Stomach (tissue), 8 donors: ENCODE measurements at regions not wholly inside any gene's neighbourhood (a gene's known extent, or its start where the extent isn't known, plus 50 kb on each side); places are given as distances from the start of the nearest gene placed in this dataset.

ENCODE experiments used
- DNase-seq, 2 donors: peaks; one replicate each; pipeline versions ENCODE4 v3.0.0 to v3.0.0-alpha.2; 2013 to 2019
- H3K27ac ChIP-seq, 5 donors: fragments of 200-600 bp in 4 of 5; sonication (generic) in 4 of 5; one replicate each; pipeline ENCODE4 v1.5.1; 2013 to 2019; ENCODE audit warnings: mild to moderate bottlenecking in 1 of 5, moderate library complexity in 1 of 5
- H3K27me3 ChIP-seq, 3 donors: fragments of 200-600 bp; sonication (generic); one replicate each; pipeline ENCODE4 v1.5.1; 2017 to 2019; ENCODE audit warnings: mixed run types in 1 of 3
- H3K36me3 ChIP-seq, 4 donors: fragments of 200-600 bp; sonication (generic); 1 replicate in 3 of 4; 2 replicates in 1 of 4; pipeline ENCODE4 v1.5.1; 2016 to 2019
- H3K4me1 ChIP-seq, 4 donors: fragments of 200-600 bp; sonication (generic); one replicate each; pipeline ENCODE4 v1.5.1; 2016 to 2019
- H3K4me3 ChIP-seq, 4 donors: fragments of 200-600 bp; sonication (generic) in 3 of 4; one replicate each; pipeline ENCODE4 v1.5.1; 2016 to 2019; ENCODE audit warnings: mild to moderate bottlenecking in 1 of 4
- H3K9me3 ChIP-seq, 4 donors: fragments of 200-600 bp; sonication (generic); one replicate each; pipeline ENCODE4 v1.5.1; 2016 to 2019
- CTCF ChIP-seq, 7 experiments: fragments of 450-650 bp in 4 of 7; fragments of 200-600 bp in 3 of 7; sonication (generic) in 3 of 7; IDR thresholded peaks; one replicate each; pipeline ENCODE4 v1.5.1; 2016 to 2019; ENCODE audit warnings: antibody characterized with exemption in 7 of 7, control low read depth in 2 of 7, mild to moderate bottlenecking in 1 of 7
- EP300 ChIP-seq: sonication (generic); formaldehyde crosslinking; IDR thresholded peaks from one replicate; pipeline ENCODE4 v1.6.1; 2017; ENCODE audit warnings: antibody characterized with exemption
- POLR2A ChIP-seq, 4 donors: fragments of 450-650 bp; IDR thresholded peaks; one replicate each; pipeline ENCODE4 v1.6.1; 2016; ENCODE audit warnings: antibody characterized with exemption in 4 of 4, control low read depth in 2 of 4, mild to moderate bottlenecking in 1 of 4, moderate library complexity in 1 of 4
- POLR2AphosphoS5 ChIP-seq, 3 donors: sonication (generic); formaldehyde crosslinking; IDR thresholded peaks; one replicate each; pipeline ENCODE4 v1.6.1; 2016; ENCODE audit warnings: antibody characterized with exemption in 3 of 3
- WGBS, 5 donors: extraction: QIAGEN DNeasy Blood & Tissue Kit in 3 of 5; methylation state at CpG; one replicate each; pipeline versions ENCODE4 v1.1.5 to v1.1.7; 2013 to 2018; 5-methylcytosine and 5-hydroxymethylcytosine counted together
- intact Hi-C: fragments of 100-400 bp; cut with DNase I; formaldehyde crosslinking; loops from one replicate; pipeline ENCODE4 v1.15.1; 2023; ENCODE audit warnings: low total_unique reads
- donor health status: healthy with polysubstance abuse.
- donor health status: Bipolar disorder and iron deficiency.
- donor health status: healthy.

DNA sequence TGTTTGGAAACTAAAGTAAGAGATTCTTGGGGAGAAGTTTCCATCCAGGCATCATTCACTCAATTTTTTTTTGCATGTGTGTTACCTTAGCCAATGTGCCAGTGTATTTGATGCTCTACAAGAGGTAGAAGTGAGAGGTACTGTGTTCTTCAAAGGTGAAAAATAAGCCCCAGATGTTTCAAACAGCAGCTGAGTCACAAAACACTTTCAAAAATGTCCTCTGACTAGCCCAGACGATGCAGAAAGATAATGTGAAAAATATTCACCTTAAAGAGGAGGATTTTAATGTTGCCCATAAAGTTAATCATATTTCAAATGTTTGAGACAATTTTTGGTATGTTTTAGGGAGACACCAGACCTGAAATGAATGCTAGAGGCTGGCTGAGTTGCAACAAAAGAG, 107.7 kb upstream of the RASGRP1 start:
- no peaks in the 10 kb centered on the region for H3K36me3 ChIP-seq
- WGBS, 5 donors = 59 to 80% (median 73%) methylated on average over 1 of the region's 1 CpG
- no peaks in the 10 kb centered on the region for H3K9me3 ChIP-seq
- no peak overlapping the region for H3K4me3 ChIP-seq
- no peaks in the 10 kb centered on the region for H3K4me1 ChIP-seq
- TF ChIP-seq POLR2A (IDR thresholded peaks at IDR 0.05) (no peak), EP300 (no peak), POLR2AphosphoS5 (IDR thresholded peaks at IDR 0.05) (no peak), CTCF (IDR thresholded peaks at IDR 0.05) (no peak)
- peaks cover 0 to 10% (median 0%) of the 10 kb centered on the region in 3 donors for H3K27me3 ChIP-seq
- intact Hi-C loops = no loop called here
- no peak for DNase-seq
- H3K27ac ChIP-seq = peak overlapping the region in 1 of 5 donors; percentile 52

DNA sequence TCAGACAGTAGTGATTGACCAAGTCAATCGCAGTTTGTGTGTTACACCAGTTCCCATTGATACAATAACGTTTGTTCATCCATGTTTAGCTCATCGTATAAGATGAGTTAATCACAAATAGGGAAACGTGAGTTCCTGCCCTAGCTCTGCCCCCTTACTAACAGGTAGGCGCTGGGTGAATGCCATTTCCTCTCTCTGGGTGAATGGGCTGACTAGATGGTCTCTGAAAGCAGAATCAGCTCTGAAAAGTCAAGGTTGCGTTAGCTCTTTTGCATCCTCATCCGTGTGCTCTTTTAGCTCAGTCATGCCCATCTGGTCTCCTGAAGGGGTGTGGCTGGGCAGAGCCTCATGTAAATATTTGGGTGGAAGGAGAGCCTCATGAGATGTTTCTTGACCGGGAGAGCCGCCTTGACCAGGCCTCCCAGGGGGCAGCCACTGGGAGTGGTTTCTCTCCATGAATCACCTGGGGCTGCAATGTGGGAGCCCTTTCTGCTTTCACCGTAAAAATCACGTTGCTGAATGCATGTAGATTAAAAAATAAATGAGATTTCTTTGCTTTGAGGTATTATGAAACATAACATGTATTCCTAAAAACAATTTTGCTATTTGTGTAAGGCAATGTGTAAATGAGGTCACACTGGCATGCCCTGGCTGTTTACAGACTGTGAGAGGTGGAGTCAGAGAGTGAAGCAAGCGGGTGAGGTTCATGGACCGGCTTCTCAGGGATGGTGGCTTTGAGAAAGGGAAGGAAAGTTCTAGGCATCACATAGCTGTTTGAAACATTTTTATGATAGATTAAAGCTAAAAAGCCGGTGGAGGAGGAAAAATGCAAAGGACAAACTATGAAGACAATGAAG, 108.4 kb upstream of the RASGRP1 start:
- H3K4me3 ChIP-seq = no peak overlapping the region
- TF ChIP-seq CTCF (IDR thresholded peaks at IDR 0.05) = no peak
- no peak for TF ChIP-seq EP300
- no peak for TF ChIP-seq POLR2A (IDR thresholded peaks at IDR 0.05)
- TF ChIP-seq POLR2AphosphoS5 (IDR thresholded peaks at IDR 0.05) = no peak
- DNase-seq = no peak
- WGBS, 5 donors = 58 to 66% (median 65%) methylated on average over 14 of the region's 14 CpGs
- H3K27ac ChIP-seq = peak overlapping the region in 1 of 5 donors; percentile 6
- no peaks in the 10 kb centered on the region for H3K9me3 ChIP-seq
- intact Hi-C loops = no loop called here
- H3K4me1 ChIP-seq = no peaks in the 10 kb centered on the region
- H3K36me3 ChIP-seq = no peaks in the 10 kb centered on the region
- H3K27me3 ChIP-seq = peaks cover 0 to 9% (median 0%) of the 10 kb centered on the region in 3 donors

DNA sequence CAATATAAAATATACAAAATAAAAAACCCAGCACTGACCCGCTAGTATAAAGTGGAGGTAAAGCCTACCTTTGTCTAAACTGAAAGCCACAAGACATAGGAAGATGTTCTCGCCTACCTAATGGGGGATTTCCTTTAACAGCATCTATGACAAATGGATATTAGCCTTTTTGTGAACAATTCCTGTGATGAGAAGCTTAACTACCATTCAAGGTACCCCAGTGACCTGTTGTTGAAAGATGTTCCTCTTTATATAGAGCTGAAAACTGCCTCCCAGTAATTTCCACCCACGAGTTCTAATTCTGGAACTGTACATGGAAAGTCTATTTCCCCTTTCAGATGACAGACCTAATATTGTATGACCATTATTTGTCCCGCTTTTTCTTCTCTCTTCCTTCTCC, 109.8 kb upstream of the RASGRP1 start:
- Histone ChIP-seq H3K9me3 (no peaks in the 10 kb centered on the region), H3K36me3 (no peaks in the 10 kb centered on the region), H3K4me1 (no peaks in the 10 kb centered on the region), H3K27ac (no peak overlapping the region), H3K4me3 (no peak overlapping the region), H3K27me3 (no peaks in the 10 kb centered on the region)
- DNase-seq = no peak
- intact Hi-C loops = no loop called here
- WGBS, 5 donors = 86 to 91% (median 89%) methylated on average over 4 of the region's 4 CpGs
- TF ChIP-seq CTCF (IDR thresholded peaks at IDR 0.05) (no peak), POLR2A (IDR thresholded peaks at IDR 0.05) (no peak), EP300 (no peak), POLR2AphosphoS5 (IDR thresholded peaks at IDR 0.05) (no peak)

DNA sequence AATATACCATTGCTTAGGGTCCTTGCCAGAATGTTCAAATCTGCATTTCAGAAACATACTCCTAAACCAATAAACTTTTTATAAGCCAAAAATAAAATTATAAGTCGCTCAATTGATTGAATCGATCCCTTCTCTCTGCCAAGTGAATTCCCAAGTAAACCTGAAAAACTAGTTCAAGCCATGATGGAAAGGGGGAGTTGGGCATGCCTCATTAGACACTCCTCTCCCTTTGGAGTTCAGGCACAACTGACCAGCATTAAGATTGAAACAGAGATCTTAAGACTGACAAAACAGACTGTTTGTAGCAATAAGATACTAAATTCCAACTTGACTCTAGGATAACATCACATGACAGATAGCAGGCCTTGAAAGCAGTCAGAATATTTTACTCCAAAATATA, 113.7 kb upstream of the RASGRP1 start:
- intact Hi-C loops = no loop called here
- H3K4me1 ChIP-seq = no peaks in the 10 kb centered on the region
- DNase-seq = no peak
- 66 to 83% (median 79%) methylated on average over 2 of the region's 2 CpGs for WGBS, 5 donors
- no peaks in the 10 kb centered on the region for H3K27me3 ChIP-seq
- TF ChIP-seq POLR2A (IDR thresholded peaks at IDR 0.05) = no peak
- TF ChIP-seq POLR2AphosphoS5 (IDR thresholded peaks at IDR 0.05) = no peak
- no peak for TF ChIP-seq CTCF (IDR thresholded peaks at IDR 0.05)
- no peak for TF ChIP-seq EP300
- no peaks in the 10 kb centered on the region for H3K36me3 ChIP-seq
- H3K9me3 ChIP-seq = no peaks in the 10 kb centered on the region
- H3K4me3 ChIP-seq = no peak overlapping the region
- no peak overlapping the region for H3K27ac ChIP-seq
